HEK293 (cell line): ENCODE measurements at regions not wholly inside any gene's neighbourhood (a gene's known extent, or its start where the extent isn't known, plus 50 kb on each side); places are given as distances from the start of the nearest gene placed in this dataset.

Experiments
- CTCF ChIA-PET: fragments of 350-600 bp; formaldehyde crosslinking; extraction: SDS; loops from one replicate; lab custom pipeline; 2021; ENCODE audit warnings: antibody characterized with exemption; lab: Yijun Ruan, JAX
- POLR2A ChIA-PET: fragments of 300-600 bp; formaldehyde crosslinking; extraction: SDS; loops from one replicate; lab custom pipeline; 2020; ENCODE audit warnings: antibody characterized with exemption, inconsistent platforms; lab: Yijun Ruan, JAX
- H3K27ac ChIP-seq: fragments of 200-500 bp; sonication (Bioruptor generic); 2 replicates; pipeline ENCODE4 v1.5.1; 2014; ENCODE audit warnings: low read depth, low read length, control low read depth, inconsistent platforms; ENCODE audit errors: extremely low read depth
- H3K36me3 ChIP-seq, 2 experiments: fragments of 200-500 bp in 1 of 2; sonication (Bioruptor generic) in 1 of 2; 1 replicate in 1 of 2; 2 replicates in 1 of 2; pipeline ENCODE4 v1.5.1; 2014 to 2017; ENCODE audit warnings: inconsistent platforms in 2 of 2, low read length in 2 of 2; ENCODE audit not compliant: control insufficient read depth in 2 of 2, insufficient read depth in 1 of 2
- H3K4me1 ChIP-seq: fragments of 200-500 bp; sonication (Bioruptor generic); 2 replicates; pipeline ENCODE4 v1.5.1; 2014; ENCODE audit warnings: mild to moderate bottlenecking, low read length, inconsistent platforms; ENCODE audit not compliant: control insufficient read depth, insufficient read depth
- H3K4me3 ChIP-seq: 2 replicates; pipeline ENCODE4 v1.5.1; 2011; ENCODE audit warnings: low read depth, mild to moderate bottlenecking, control low read depth, low read length, moderate library complexity
- H3K9me3 ChIP-seq: fragments of 200-500 bp; sonication (Bioruptor generic); 2 replicates; pipeline ENCODE4 v1.5.1; 2014; ENCODE audit warnings: low read depth, low read length, inconsistent platforms; ENCODE audit not compliant: control insufficient read depth, insufficient read depth
- GLIS1 ChIP-seq: fragments of 450-650 bp; formaldehyde crosslinking; IDR thresholded peaks from 2 replicates; pipeline ENCODE4 v1.5.1; 2016; ENCODE audit warnings: missing biosample characterization, missing genetic modification characterization
- GLIS2 ChIP-seq: fragments of 450-650 bp; formaldehyde crosslinking; IDR thresholded peaks from 2 replicates; pipeline ENCODE4 v1.5.1; 2016; ENCODE audit warnings: missing biosample characterization, missing genetic modification characterization
- IKZF3 ChIP-seq: fragments of 450-650 bp; IDR thresholded peaks from 2 replicates; pipeline ENCODE4 v1.5.0; 2018; ENCODE audit warnings: missing biosample characterization, mild to moderate bottlenecking, missing genetic modification characterization, moderate library complexity
- WT1 ChIP-seq: fragments of 450-650 bp; formaldehyde crosslinking; IDR thresholded peaks from 2 replicates; pipeline ENCODE4 v1.5.1; 2016; ENCODE audit warnings: missing biosample characterization, missing genetic modification characterization
- ZBTB17 ChIP-seq: fragments of 450-650 bp; formaldehyde crosslinking; IDR thresholded peaks from 2 replicates; pipeline ENCODE4 v1.5.1; 2016; ENCODE audit warnings: missing biosample characterization, missing genetic modification characterization
- ZBTB7A ChIP-seq: fragments of 450-650 bp; formaldehyde crosslinking; IDR thresholded peaks from 2 replicates; pipeline ENCODE4 v1.5.1; 2016; ENCODE audit warnings: low read depth, missing biosample characterization, missing genetic modification characterization
- ZFHX2 ChIP-seq: fragments of 450-650 bp; formaldehyde crosslinking; conservative IDR thresholded peaks from 2 replicates; pipeline ENCODE4 v1.5.1; 2016; ENCODE audit warnings: missing biosample characterization, missing genetic modification characterization
- ZNF10 ChIP-seq: fragments of 450-650 bp; formaldehyde crosslinking; IDR thresholded peaks from 2 replicates; pipeline ENCODE4 v1.5.1; 2017; ENCODE audit warnings: missing biosample characterization, missing genetic modification characterization
- ZNF132 ChIP-seq: fragments of 450-650 bp; formaldehyde crosslinking; IDR thresholded peaks from 2 replicates; pipeline ENCODE4 v1.5.1; 2017; ENCODE audit warnings: missing biosample characterization, missing genetic modification characterization, borderline replicate concordance
- ZNF2 ChIP-seq: fragments of 450-650 bp; formaldehyde crosslinking; IDR thresholded peaks from 2 replicates; pipeline ENCODE4 v1.5.1; 2016; ENCODE audit warnings: missing biosample characterization, missing genetic modification characterization
- ZNF350 ChIP-seq: fragments of 450-650 bp; formaldehyde crosslinking; IDR thresholded peaks from 2 replicates; pipeline ENCODE4 v1.5.0; 2017; ENCODE audit warnings: missing biosample characterization, mild to moderate bottlenecking, missing genetic modification characterization
- ZNF366 ChIP-seq: fragments of 450-650 bp; formaldehyde crosslinking; conservative IDR thresholded peaks from 2 replicates; pipeline ENCODE4 v1.5.1; 2016; ENCODE audit warnings: missing biosample characterization, missing genetic modification characterization
- ZNF558 ChIP-seq: fragments of 450-650 bp; formaldehyde crosslinking; IDR thresholded peaks from 2 replicates; pipeline ENCODE4 v1.5.1; 2016; ENCODE audit warnings: missing biosample characterization, missing genetic modification characterization
- TF ChIP-seq, protein P1 (sequence below): fragments of 450-650 bp; formaldehyde crosslinking; IDR thresholded peaks from 2 replicates; pipeline ENCODE4 v1.5.1; 2016; ENCODE audit warnings: missing biosample characterization, missing genetic modification characterization
- TF ChIP-seq, protein P2 (sequence below): fragments of 450-650 bp; IDR thresholded peaks from 2 replicates; pipeline ENCODE4 v1.5.1; 2018; ENCODE audit warnings: missing biosample characterization, mild to moderate bottlenecking, missing genetic modification characterization
- TF ChIP-seq, protein P3 (sequence below): fragments of 450-650 bp; formaldehyde crosslinking; IDR thresholded peaks from 2 replicates; pipeline ENCODE4 v1.5.1; 2016; ENCODE audit warnings: missing biosample characterization, missing genetic modification characterization
- TF ChIP-seq, protein P4 (sequence below): fragments of 450-650 bp; formaldehyde crosslinking; IDR thresholded peaks from 2 replicates; pipeline ENCODE4 v1.5.1; 2017; ENCODE audit warnings: missing biosample characterization, missing genetic modification characterization
- TF ChIP-seq, protein P5 (sequence below): fragments of 450-650 bp; formaldehyde crosslinking; IDR thresholded peaks from 2 replicates; pipeline ENCODE4 v1.5.1; 2016; ENCODE audit warnings: missing biosample characterization, missing genetic modification characterization, low read depth
- TF ChIP-seq, protein P6 (sequence below): fragments of 450-650 bp; formaldehyde crosslinking; IDR thresholded peaks from 2 replicates; pipeline ENCODE4 v1.5.1; 2017; ENCODE audit warnings: missing biosample characterization, missing genetic modification characterization

DNA sequence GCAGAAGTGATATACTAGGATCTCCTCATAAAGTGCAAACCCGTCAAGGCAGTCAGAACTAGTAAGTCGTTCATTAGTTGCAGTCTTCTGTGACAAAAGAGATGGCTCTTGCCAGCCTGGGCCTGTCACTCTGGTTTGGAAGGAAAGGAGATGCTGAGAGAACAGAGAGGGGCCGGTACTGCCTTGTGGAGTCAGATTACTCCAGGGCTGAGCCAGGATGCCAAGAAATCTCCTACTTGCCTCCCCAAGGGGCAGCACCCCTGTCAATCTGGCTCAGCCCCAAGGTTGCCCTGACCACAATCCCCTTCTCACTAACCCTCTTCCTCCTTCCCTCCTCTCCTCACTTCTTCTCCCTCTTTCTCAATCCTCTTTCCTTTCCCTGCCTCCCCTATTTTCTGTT is 62.9 kb upstream of the ASPRV1 start:
- Histone ChIP-seq H3K4me3 (no peak overlapping the region), H3K4me1 (no peaks in the 10 kb centered on the region), H3K36me3 (no peaks in the 10 kb centered on the region; a peak in 1 of 3 replicates), H3K27ac (no peak overlapping the region), H3K9me3 (no peaks in the 10 kb centered on the region)
- POLR2A ChIA-PET: no interaction called here
- CTCF ChIA-PET: interaction anchor here (0.6 to 1.3 kb wide), 2 partner anchors 17 to 46 kb away, joined by 3 to 4 read pairs; no protein-coding TSS in a partner anchor
- peak; percentile 40; the same call in 1 of the 2 replicates for TF ChIP-seq ZNF366 (tag by site-specific recombination)
- no peak for TF ChIP-seq ZNF132 (tag by site-specific recombination)
- TF ChIP-seq ZBTB7A (tag by site-specific recombination): no peak
- TF ChIP-seq ZNF558 (tag by site-specific recombination): no peak
- no peak for TF ChIP-seq IKZF3 (tag by site-specific recombination)
- 0 out of 2 replicates have a peak, but pooled peaks have one; percentile 38 for TF ChIP-seq WT1 (tag by site-specific recombination)
- no peak for TF ChIP-seq ZNF350
- TF ChIP-seq, protein P1, sequence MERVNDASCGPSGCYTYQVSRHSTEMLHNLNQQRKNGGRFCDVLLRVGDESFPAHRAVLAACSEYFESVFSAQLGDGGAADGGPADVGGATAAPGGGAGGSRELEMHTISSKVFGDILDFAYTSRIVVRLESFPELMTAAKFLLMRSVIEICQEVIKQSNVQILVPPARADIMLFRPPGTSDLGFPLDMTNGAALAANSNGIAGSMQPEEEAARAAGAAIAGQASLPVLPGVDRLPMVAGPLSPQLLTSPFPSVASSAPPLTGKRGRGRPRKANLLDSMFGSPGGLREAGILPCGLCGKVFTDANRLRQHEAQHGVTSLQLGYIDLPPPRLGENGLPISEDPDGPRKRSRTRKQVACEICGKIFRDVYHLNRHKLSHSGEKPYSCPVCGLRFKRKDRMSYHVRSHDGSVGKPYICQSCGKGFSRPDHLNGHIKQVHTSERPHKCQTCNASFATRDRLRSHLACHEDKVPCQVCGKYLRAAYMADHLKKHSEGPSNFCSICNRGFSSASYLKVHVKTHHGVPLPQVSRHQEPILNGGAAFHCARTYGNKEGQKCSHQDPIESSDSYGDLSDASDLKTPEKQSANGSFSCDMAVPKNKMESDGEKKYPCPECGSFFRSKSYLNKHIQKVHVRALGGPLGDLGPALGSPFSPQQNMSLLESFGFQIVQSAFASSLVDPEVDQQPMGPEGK (tag by site-specific recombination): peak; percentile 44; the same call in 1 of the 2 replicates
- TF ChIP-seq, protein P2, sequence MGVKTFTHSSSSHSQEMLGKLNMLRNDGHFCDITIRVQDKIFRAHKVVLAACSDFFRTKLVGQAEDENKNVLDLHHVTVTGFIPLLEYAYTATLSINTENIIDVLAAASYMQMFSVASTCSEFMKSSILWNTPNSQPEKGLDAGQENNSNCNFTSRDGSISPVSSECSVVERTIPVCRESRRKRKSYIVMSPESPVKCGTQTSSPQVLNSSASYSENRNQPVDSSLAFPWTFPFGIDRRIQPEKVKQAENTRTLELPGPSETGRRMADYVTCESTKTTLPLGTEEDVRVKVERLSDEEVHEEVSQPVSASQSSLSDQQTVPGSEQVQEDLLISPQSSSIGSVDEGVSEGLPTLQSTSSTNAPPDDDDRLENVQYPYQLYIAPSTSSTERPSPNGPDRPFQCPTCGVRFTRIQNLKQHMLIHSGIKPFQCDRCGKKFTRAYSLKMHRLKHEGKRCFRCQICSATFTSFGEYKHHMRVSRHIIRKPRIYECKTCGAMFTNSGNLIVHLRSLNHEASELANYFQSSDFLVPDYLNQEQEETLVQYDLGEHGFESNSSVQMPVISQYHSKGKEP: no peak
- peak; percentile 32; the same call in 1 of the 2 replicates for TF ChIP-seq GLIS2 (tag by site-specific recombination)
- 0 out of 2 replicates have a peak, but pooled peaks have one; percentile 22 for TF ChIP-seq ZBTB17 (tag by site-specific recombination)
- peak; percentile 71 for TF ChIP-seq GLIS1 (tag by site-specific recombination)
- TF ChIP-seq, protein P3, sequence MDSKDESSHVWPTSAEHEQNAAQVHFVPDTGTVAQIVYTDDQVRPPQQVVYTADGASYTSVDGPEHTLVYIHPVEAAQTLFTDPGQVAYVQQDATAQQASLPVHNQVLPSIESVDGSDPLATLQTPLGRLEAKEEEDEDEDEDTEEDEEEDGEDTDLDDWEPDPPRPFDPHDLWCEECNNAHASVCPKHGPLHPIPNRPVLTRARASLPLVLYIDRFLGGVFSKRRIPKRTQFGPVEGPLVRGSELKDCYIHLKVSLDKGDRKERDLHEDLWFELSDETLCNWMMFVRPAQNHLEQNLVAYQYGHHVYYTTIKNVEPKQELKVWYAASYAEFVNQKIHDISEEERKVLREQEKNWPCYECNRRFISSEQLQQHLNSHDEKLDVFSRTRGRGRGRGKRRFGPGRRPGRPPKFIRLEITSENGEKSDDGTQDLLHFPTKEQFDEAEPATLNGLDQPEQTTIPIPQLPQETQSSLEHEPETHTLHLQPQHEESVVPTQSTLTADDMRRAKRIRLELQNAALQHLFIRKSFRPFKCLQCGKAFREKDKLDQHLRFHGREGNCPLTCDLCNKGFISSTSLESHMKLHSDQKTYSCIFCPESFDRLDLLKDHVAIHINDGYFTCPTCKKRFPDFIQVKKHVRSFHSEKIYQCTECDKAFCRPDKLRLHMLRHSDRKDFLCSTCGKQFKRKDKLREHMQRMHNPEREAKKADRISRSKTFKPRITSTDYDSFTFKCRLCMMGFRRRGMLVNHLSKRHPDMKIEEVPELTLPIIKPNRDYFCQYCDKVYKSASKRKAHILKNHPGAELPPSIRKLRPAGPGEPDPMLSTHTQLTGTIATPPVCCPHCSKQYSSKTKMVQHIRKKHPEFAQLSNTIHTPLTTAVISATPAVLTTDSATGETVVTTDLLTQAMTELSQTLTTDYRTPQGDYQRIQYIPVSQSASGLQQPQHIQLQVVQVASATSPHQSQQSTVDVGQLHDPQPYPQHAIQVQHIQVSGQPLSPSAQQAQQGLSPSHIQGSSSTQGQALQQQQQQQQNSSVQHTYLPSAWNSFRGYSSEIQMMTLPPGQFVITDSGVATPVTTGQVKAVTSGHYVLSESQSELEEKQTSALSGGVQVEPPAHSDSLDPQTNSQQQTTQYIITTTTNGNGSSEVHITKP: peak; percentile 23; the same call in 1 of the 2 replicates
- TF ChIP-seq ZNF2: no peak
- TF ChIP-seq ZNF10: peak; percentile 57; the same call in 1 of the 2 replicates
- TF ChIP-seq, protein P4, sequence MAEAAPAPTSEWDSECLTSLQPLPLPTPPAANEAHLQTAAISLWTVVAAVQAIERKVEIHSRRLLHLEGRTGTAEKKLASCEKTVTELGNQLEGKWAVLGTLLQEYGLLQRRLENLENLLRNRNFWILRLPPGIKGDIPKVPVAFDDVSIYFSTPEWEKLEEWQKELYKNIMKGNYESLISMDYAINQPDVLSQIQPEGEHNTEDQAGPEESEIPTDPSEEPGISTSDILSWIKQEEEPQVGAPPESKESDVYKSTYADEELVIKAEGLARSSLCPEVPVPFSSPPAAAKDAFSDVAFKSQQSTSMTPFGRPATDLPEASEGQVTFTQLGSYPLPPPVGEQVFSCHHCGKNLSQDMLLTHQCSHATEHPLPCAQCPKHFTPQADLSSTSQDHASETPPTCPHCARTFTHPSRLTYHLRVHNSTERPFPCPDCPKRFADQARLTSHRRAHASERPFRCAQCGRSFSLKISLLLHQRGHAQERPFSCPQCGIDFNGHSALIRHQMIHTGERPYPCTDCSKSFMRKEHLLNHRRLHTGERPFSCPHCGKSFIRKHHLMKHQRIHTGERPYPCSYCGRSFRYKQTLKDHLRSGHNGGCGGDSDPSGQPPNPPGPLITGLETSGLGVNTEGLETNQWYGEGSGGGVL (tag by site-specific recombination): peak; percentile 31; the same call in 1 of the 2 replicates

DNA sequence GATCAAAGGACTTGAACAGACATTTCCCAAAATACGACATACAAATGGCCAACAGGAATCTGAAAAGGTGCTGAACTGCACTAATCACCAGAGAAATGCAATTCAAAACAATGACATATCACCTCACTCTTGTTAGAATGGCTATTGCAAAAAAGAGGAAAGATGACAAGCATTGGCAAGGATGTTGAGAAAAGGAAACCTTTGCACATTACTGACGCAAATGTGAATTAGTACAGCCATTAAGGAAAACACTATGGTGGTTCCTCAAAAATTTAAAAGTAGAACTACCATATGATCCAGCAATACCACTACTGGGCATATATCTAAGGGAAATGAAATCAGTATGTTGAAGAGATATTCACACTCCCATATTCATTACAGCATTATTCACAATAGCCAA is 57.7 kb upstream of the ASPRV1 start:
- Histone ChIP-seq H3K4me3 (no peak overlapping the region), H3K27ac (no peak overlapping the region), H3K36me3 (no peaks in the 10 kb centered on the region; a peak in 1 of 3 replicates), H3K4me1 (no peaks in the 10 kb centered on the region), H3K9me3 (no peaks in the 10 kb centered on the region)
- ChIA-PET CTCF (no interaction called here), POLR2A (no interaction called here)
- no peak for TF ChIP-seq ZFHX2 (tag by site-specific recombination)
- TF ChIP-seq, protein P5, sequence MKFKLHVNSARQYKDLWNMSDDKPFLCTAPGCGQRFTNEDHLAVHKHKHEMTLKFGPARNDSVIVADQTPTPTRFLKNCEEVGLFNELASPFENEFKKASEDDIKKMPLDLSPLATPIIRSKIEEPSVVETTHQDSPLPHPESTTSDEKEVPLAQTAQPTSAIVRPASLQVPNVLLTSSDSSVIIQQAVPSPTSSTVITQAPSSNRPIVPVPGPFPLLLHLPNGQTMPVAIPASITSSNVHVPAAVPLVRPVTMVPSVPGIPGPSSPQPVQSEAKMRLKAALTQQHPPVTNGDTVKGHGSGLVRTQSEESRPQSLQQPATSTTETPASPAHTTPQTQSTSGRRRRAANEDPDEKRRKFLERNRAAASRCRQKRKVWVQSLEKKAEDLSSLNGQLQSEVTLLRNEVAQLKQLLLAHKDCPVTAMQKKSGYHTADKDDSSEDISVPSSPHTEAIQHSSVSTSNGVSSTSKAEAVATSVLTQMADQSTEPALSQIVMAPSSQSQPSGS (tag by site-specific recombination): no peak
- TF ChIP-seq, protein P6, sequence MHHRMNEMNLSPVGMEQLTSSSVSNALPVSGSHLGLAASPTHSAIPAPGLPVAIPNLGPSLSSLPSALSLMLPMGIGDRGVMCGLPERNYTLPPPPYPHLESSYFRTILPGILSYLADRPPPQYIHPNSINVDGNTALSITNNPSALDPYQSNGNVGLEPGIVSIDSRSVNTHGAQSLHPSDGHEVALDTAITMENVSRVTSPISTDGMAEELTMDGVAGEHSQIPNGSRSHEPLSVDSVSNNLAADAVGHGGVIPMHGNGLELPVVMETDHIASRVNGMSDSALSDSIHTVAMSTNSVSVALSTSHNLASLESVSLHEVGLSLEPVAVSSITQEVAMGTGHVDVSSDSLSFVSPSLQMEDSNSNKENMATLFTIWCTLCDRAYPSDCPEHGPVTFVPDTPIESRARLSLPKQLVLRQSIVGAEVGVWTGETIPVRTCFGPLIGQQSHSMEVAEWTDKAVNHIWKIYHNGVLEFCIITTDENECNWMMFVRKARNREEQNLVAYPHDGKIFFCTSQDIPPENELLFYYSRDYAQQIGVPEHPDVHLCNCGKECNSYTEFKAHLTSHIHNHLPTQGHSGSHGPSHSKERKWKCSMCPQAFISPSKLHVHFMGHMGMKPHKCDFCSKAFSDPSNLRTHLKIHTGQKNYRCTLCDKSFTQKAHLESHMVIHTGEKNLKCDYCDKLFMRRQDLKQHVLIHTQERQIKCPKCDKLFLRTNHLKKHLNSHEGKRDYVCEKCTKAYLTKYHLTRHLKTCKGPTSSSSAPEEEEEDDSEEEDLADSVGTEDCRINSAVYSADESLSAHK (tag by site-specific recombination): no peak
